MM.1S (cell line): ENCODE measurements at regions not wholly inside any gene's neighbourhood (a gene's known extent, or its start where the extent isn't known, plus 50 kb on each side); places are given as distances from the start of the nearest gene placed in this dataset.

Source experiments
- CTCF ChIP-seq: fragments of 300-600 bp; sonication (generic); IDR thresholded peaks from 2 replicates; pipeline ENCODE4 v1.5.1; 2016; ENCODE audit warnings: antibody characterized with exemption, low read length, mixed read lengths
- EZH2 ChIP-seq: fragments of 300-600 bp; sonication (generic); optimal IDR thresholded peaks from 2 replicates; pipeline ENCODE3; 2017; ENCODE audit warnings: low read depth, mild to moderate bottlenecking, antibody characterized with exemption, low read length, mixed read lengths
- EZH2phosphoT487 ChIP-seq: fragments of 300-600 bp; sonication (generic); IDR thresholded peaks from 2 replicates; pipeline ENCODE4 v1.6.1; 2018; ENCODE audit warnings: antibody characterized with exemption, low read length

GRCh38 chr2:123200035-123200434, 825.1 kb upstream of the CNTNAP5 start:
- no peak for TF ChIP-seq CTCF
- TF ChIP-seq EZH2 = no peak
- TF ChIP-seq EZH2phosphoT487 = no peak
